OCI-M1 (cell line): ENCODE measurements at regions not wholly inside any gene's neighbourhood (a gene's known extent, or its start where the extent isn't known, plus 50 kb on each side); places are given as distances from the start of the nearest gene placed in this dataset.

Experiments
- DNase-seq: peaks from one replicate; lab custom pipeline; 2025; lab: John Stamatoyannopoulos, UW

DNA sequence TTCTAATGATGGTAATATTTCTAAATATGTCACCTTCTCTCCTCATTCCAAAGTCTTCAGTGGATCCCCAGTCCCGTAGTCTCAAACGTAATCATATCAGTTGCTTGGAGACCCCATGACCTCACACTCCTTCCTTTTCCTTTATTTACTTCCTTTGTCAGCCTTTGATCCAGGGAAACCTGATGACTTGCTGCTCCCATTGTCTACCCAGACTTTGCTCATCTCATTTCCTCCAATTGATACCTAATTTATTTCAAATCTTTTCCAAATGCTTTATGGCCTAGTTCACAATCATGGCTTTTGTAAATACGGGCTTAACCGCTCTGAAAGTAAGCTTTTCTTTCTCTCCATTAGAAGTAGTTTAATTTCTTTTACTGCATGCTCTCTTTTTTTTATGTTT lies 402.4 kb upstream of the CYRIA start:
- DNase-seq = no peak

DNA sequence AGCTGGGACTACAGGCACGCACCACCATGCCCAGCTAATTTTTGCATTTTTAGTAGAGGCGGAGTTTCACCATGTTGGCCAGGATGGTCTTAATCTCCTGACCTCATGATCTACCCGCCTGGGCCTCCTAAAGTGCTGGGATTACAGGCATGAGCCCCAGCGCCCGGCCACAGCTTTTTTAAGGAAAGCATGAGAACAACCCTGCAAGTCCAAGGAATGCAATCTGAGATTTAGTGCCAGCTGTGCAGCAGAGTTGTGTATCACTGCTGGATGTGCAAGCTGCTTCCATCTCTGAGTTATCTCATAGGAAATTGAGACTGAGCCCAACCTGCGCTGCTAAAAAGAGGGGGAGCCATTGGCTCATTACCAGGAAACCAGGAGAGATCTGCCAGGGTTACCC lies 399.9 kb upstream of the CYRIA start:
- DNase-seq = no peak

DNA sequence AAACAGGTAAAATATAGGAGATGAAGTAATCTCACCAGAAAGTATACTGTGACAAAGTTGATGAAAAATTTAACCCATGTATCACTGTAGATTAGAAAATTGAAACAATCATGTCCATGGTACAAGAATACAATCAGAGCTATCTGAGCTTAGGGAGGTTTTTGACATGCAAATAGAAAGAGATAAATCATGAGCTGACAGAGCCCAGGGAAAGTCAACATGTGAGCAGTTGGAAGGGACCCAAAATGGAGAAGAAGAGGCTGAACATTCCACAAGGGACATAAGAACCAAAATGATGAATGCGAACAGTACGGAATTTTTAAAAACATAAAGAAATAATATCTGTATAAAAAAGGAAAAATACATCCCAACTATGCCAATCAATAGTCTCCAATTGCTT lies 395.4 kb upstream of the CYRIA start:
- no peak for DNase-seq

DNA sequence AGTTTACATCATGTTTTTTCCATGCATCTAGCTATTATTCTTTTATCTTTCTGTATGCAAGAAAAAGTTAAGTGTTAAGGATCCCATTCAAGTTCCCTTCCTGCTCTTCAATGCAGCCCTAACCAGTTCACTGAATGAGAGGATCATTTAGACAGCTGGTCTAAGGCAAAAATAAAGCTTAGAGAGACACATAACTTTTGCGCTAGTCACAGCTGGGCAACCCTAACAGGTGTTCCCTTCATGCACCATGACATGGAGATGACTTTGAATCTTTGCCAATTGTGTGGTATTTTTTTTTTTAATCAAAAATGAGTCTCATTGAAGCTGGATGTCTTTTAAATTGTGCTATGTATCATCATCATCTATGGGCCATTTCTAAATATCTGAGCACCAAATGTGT lies 393.8 kb upstream of the CYRIA start:
- DNase-seq = no peak

DNA sequence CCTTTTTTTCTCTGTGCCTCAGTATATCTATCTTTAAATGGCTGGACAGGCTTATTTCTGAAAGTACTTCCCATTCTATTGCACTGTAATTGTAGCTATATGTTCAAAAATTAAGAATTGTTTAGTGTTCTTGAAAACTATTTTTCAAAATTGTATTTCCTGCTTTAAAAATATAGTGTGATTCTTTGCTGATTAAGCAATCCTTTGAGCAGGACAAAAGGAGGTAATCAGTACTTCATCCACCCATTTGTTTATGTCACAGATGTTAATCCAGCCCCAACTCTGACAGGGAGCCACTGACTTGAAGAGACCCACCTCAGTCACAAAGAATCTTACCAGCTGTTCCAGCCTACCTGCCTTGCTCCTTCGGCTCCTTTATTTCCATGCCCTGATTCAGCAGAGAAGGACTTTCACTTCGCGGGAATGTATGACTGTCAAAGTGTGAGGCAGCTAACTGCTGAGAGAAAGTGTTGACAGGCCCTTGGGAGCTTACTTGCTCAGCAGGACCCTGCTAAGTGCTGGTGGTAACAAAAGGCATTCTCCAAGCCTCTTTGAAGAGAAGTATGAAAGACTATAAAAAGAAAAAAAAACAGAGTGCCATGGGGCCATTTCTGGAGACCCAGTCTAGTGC lies 393.3 kb upstream of the CYRIA start:
- no peak for DNase-seq

DNA sequence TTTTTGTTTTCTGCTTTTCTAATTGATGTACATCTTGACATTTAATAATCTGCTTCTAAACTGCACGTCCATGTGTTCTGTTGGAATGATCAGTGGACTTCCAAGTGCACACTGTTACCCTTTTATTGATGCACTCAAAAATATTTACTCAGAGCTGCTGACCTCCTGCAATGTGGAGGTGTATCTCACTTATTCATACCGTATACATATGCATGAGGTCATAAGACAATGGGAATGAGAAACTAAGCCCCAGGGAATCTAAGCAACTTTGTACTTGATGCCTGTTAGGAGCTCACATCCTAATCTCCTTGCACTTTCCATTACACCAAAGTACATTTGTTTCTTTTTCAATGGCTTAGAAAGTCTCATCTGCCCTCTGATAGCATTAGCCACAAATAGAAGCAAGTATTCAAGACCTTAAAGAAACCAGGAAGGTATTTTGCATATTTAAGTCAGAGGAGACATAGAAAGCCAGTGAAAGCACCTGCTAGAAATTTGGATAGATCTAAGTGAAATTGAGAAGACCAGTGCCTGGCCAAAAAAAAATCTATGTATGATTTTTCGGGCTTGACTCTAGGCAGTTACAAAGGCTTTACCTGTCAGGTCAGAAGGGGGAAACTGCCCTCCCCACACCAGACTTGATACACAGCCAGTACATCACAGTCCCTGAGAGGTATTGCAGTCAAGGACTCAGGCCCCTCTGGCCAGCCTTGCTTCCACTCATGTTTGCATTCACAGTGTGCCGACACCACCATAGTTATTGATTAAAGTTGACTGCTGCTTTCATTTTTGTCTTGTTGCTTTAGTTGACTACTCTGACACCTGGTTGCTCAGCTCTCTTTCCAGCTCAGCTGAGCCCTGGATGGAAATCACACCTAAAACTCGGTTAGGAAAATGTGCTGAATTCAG lies 391.7 kb upstream of the CYRIA start:
- DNase-seq = no peak

DNA sequence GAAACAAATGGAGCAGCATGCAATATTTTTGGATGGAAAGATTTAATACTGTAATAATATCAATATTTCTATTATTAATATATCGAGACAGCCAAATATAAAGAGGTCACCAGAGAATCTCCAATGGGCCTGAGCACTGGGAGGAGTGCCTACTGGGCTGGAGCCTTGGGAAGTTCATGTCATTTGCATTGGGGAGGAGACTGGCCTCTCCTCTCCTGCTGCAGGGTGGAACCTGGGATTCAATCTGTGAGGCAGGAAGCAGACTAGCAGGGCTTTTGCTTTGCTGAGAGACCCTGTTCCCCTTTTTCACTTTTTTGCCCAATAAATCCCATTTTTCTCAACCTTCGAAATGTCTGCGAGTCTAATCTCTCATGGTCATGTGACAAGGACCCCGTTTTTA lies 390.6 kb upstream of the CYRIA start:
- no peak for DNase-seq

DNA sequence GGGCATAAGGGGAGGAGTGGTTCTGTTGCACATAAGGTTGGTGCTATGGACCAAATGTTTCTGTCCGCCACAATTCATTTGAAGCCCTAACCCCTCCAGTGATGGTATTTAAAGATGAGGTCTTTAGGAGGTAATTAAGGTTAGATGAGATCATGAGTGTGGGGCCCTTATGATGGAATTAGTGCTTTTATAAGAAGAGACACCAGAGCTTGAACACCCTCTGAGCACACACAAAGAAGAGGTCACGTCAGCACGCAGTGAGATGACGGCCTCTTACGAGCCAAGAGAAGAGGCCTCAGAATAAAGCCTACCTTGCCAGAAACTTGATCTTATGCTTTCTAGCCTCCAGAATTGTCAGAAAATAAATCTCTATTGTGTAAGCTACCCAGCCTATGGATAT lies 386.4 kb upstream of the CYRIA start:
- DNase-seq = no peak

DNA sequence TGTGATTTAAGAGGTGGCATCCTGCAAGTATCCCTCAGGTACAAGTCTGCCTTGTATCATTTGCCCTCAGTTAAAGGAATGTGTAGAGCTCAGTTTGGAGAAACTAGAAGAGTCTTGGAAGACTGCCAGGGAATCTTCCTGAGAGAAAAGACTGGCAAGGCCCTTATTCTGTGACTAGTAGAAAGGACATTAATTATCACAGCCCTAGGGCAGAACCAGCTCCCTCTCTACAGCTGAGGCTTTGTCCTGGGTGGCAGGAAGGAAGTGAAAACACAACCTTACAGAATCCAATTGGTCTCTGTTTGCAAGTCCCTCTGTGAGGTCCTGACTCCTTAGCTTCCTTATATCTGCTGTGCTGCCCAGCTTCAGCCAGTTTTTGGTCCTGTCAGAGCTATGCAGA lies 385.9 kb upstream of the CYRIA start:
- DNase-seq = no peak

DNA sequence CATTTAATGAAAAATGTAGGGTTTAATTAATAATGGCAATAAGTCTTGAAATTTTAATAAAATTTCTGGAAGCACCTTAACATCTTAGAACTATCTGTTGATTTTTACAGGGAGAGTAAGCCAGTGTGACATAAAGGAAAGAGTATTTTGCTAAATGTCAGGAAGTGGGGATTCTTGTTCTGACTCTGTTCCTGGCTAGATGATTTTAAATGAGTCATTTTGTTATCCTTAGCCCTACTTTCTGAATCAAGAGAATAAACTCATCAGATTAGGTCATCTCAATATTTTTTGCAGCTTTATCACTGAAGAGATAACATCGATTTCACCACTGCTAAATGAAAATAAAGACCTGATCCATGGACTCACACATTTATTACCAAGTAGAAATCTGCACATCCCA lies 377.5 kb upstream of the CYRIA start:
- no peak for DNase-seq

DNA sequence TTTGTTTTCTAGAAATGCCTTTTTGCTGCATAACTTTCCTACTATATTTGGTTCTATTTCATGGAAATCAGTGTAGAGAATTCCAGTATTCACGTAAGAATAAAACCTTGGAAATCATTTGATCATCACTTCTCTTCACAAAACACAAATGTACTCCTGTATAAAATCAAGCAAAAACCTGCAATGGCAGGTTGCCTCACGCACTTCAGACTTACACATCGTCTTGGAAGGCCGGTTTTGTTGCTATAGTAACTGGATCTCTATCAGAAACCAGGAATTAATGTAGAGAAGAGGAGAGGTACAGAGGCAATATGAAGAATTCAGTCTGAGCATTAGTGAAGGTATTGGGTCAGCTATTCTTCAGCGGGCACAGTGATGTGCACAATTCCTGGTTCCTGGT lies 370.7 kb upstream of the CYRIA start:
- DNase-seq = no peak

DNA sequence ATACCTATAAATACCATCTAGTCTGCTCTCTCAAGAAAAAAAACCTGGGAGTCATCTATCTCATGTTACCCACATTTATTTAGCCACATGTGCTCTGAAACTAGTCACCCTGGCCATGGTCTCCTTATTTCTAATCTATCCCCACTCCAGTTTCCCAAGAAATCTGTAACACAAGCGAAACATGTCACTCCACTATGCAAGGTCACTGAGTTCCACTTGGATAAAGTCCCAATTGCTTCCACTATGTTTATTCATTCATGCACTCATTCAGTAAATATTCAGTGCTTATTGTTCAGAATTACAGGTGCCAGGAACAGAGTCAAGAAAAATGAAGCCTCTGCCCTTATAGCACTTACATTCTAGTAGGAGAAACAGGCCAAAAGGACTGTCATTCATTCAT lies 369.4 kb upstream of the CYRIA start:
- no peak for DNase-seq

DNA sequence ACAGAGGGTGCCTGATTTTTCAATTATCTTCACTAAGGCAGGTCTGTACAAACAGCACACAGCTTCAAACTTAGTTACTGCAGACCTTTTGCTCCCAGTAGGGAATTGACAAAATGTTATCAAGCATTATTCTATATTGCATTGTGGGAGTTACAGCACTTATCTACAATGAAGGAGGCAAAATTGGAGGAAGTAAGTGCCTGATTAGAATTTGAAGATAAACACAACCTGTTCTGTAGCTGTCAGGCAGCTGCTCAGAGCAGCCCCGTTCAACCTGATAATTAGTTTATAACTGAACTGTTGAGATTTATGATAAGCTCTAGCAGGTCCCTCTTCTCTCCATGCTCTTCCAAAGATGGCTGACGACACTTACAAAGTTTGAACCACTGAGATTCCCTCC lies 364.4 kb upstream of the CYRIA start:
- peak; percentile 11 for DNase-seq

DNA sequence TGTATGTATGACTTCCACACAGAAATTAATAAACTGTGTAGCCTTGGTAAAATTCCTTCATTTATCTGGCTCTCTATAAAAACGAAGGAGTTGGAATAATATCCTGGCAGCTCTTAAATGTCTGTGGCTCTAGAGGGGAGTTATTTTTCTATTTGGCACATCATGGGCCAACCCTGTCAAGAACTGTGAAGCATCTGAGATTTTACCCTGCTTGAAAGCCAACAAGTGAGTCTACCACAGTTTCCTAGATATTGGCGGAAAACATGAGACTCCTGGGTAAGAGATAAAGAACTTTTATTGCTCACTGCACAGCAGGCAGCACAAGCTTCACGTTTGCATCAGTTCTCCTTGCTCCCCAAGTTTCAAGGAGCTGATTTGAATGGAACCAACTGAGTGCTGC lies 346.7 kb upstream of the CYRIA start:
- no peak for DNase-seq

DNA sequence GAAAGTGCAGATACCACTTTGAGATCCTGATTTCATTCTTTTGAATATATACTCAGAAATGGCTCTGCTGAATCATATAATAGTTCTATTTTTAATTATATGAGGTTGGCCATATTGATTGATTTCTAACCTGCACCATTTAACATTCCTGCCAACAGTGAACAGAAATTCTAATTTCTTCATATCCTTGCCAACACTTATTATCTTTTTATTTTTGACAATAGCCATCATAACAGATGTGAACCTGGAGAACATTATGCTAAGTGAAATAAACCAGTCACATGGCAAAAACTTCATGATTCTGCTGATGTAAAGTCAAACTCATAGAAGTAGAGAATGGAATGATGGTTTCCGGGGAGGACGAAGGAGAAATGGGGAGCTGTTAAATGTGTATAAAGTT lies 344.5 kb upstream of the CYRIA start:
- no peak for DNase-seq

DNA sequence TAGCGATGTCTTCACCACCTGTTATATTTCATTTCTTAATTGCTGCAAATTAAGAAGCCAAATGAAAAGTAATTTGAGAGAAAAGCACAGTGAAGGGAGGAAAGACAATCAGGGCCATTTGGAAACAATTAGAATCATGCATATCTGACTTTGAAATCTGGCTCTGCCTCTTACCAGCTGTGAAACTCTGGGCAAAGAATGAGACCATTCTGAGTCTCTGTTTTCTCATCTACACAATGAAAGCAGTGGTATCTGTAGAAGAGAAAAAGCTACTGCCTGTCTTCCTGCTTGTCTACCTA lies 334.5 kb upstream of the CYRIA start:
- no peak for DNase-seq

DNA sequence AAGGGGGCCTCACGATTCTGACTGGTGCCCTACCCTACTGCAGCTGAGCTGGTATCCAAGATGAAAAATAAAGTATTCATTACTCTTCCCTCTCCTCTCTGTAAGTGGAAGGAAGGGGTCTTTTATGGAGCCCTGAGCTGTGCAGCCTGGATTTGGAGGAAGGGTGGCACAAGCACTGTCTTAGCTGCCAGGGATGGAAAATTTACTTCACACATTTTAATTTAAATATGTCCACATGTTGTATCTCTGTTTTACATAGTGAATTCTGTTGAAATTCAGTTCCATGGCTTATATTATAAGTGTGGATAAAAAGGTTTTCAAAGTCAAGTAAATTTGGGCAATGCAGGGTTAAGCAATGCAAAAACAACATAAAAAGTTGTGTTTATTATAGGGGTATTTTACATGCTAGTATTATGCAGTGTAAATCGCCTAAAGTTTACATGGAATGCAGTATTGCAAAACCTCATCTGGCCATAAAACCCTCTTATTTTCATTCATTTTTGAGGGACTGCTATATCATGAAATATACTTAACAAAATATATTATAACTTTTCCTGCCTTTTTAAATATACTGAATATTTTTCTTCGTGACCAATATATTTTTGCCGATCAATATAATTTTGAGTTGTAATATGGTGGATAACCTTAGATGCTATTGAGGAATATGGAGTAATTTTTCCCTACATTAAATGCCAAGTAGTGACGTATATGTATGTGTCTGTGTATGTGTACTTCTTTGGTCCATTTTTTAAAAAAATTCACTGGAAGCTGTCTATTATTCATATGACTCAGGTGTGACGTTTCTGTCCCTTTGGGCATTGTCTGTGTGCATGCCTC lies 333.9 kb upstream of the CYRIA start:
- DNase-seq = no peak

DNA sequence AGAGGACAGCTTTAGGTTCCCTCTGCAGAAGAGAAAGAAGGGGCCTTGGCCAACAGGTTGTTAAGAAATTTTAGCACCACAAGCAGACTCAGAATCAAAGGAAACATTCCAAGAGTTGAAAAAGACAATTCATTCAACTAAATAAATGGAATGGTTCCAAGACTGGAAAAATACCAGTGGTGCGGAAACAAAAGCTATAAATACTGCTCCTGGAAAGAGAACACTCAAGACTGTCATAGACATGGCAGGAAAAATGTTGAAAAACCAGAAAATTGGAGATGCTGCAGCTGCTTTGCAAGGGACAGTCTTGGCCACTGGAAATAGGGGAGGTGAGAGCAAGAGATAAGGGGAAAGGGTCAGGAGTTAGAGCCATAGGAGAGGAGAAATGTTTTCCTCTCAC lies 312.7 kb upstream of the CYRIA start:
- no peak for DNase-seq

DNA sequence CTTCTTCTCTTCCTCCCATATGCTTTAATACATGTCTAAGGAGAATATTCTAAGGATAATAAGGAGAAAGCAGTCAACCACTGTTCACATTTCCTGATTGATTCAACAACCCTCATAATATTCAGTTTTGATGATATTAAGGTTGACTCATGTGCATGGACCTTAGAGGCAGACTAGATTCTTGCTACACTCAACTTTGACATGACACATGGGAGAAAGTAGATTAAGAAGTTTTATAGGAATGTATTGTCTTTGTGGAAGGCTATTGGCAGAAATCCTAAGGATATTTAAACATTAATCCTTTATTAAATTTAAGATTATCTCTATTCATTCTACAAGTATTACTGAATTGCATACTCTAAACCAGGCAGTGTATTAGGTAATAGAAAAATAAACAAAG lies 309.1 kb upstream of the CYRIA start:
- no peak for DNase-seq

DNA sequence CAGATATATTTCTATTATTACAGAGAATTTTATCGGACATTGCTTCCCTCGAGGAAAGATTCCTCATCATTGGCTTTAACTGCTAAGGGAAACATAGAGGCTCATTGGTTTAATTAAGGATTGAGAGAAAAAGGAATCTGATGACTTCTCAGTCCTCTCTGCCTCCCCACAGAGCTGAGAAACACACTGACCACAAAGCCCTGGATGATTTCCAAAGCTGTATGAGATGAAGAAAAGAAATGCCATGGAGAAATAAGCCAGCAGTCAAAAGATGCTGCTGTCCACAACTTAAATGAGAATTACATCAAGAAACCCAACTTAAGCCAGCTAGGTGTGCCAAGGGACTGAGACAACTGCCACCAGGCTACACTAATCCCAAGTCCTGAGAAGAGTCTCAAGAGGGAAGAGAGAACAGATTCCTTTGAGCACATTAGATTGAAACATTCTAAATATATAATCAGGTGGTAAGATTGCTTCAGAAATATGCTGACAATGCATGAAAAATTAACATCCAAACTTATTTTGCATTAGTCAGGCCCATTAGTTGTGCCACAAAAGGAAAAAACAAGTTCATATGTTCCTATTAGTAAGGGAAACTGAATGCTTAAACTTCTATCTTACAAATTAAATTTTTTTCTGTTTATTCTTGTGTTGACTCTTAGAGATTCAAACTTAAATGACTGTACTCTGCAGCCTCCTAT lies 308.1 kb upstream of the CYRIA start:
- DNase-seq = peak; percentile 22

DNA sequence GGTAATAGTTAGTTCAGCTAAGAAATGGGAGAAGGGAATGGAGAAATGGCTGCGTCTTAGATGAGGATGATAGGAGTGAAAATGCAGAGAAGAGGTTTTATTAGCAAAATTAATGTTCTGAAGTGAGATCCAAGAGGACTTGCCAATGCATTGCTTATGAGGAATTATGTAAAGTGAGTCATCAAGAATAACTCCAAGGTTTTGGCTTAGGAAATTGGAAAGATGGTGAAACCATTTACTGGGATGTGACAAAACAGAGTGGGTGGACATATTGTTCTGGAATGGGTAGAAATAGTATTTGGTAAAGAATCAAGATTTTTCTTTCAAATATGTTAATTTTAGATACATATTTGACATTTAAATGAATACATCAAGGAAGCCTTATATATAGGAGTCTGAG lies 306.6 kb upstream of the CYRIA start:
- no peak for DNase-seq

DNA sequence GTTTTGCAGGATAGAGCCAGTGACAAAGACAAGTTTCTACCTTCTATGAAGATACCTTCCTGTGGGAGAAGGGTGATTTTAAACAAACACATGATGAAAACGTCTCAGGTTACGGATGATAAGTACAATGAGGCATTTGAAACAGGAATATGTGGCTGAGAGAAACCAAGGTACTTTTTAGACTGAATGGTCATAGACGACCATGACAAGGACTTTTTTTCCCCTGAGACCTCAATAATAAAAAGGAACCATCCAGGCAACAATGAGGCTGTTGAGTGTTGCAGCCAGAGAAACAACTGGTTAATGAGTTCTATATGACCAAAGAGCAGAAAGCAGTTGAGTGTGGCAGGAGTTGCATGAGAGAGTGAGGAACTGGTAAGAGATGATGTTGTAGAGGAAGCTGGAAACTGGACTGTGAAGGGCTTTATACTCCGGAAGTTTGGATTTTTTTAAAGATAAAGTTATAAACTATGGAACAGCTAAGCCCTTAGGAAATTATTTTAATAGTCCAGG lies 306.1 kb upstream of the CYRIA start:
- no peak for DNase-seq
